Gastrocnemius medialis (tissue), 4 donors: ENCODE measurements at regions not wholly inside any gene's neighbourhood (a gene's known extent, or its start where the extent isn't known, plus 50 kb on each side); places are given as distances from the start of the nearest gene placed in this dataset.

ENCODE experiments used
- ATAC-seq, 2 donors: fragments of 150-250 bp; one replicate each; pipeline ENCODE4 v1.9.1; 2016
- DNase-seq, 2 donors: peaks; one replicate each; pipeline ENCODE4 v3.0.0-alpha.2; 2019
- H3K27ac ChIP-seq, 4 donors: fragments of 200-600 bp; sonication (generic); 1 replicate in 1 of 4; 2 replicates in 3 of 4; pipeline ENCODE4 v1.5.1; 2016 to 2018; ENCODE audit warnings: mild to moderate bottlenecking in 2 of 4, moderate library complexity in 1 of 4
- H3K27me3 ChIP-seq, 3 donors: fragments of 200-600 bp; sonication (generic) in 2 of 3; 1 replicate in 1 of 3; 2 replicates in 2 of 3; pipeline versions ENCODE4 v1.5.1 to v1.6.0; 2016 to 2019; ENCODE audit warnings: mild to moderate bottlenecking in 1 of 3, moderate library complexity in 1 of 3
- H3K36me3 ChIP-seq, 2 donors: fragments of 200-600 bp; sonication (generic) in 1 of 2; one replicate each; pipeline ENCODE4 v1.5.1; 2017 to 2018
- H3K4me1 ChIP-seq, 2 donors: fragments of 200-600 bp; sonication (generic) in 1 of 2; one replicate each; pipeline ENCODE4 v1.5.1; 2016 to 2017; ENCODE audit warnings: mild to moderate bottlenecking in 2 of 2
- H3K4me3 ChIP-seq, 4 donors: fragments of 200-600 bp; sonication (generic) in 3 of 4; 1 replicate in 1 of 4; 2 replicates in 3 of 4; pipeline ENCODE4 v1.5.1; 2016 to 2019; ENCODE audit warnings: mild to moderate bottlenecking in 2 of 4
- H3K9me3 ChIP-seq, 3 donors: fragments of 200-600 bp; sonication (generic) in 2 of 3; 1 replicate in 1 of 3; 2 replicates in 2 of 3; pipeline ENCODE4 v1.5.1; 2016 to 2019
- POLR2A ChIP-seq, 2 donors: fragments of 450-650 bp; IDR thresholded peaks; one replicate each; pipeline ENCODE4 v1.6.1; 2017; ENCODE audit warnings: antibody characterized with exemption in 2 of 2, mild to moderate bottlenecking in 2 of 2, moderate library complexity in 2 of 2
- in situ Hi-C, 4 donors: fragments of 200-750 bp; cut with MboI; loops; one replicate each; pipeline versions ENCODE4 v1.15.0 to v1.8.0; 2017; ENCODE audit warnings: low sequenced_read_pairs in 4 of 4
- intact Hi-C: fragments of 100-400 bp; cut with DNase I; formaldehyde crosslinking; loops from one replicate; pipeline ENCODE4 v1.15.1; 2023; ENCODE audit warnings: low total_unique reads
- TF ChIP-seq, protein P1 (sequence below), 5 experiments: fragments of 450-650 bp in 3 of 5; fragments of 200-600 bp in 2 of 5; sonication (generic) in 2 of 5; IDR thresholded peaks in 4 of 5; conservative IDR thresholded peaks in 1 of 5; 1 replicate in 4 of 5; 2 replicates in 1 of 5; pipeline ENCODE4 v1.5.1; 2016 to 2019; ENCODE audit warnings: antibody characterized with exemption in 5 of 5, mild to moderate bottlenecking in 3 of 5, moderate library complexity in 3 of 5

DNA sequence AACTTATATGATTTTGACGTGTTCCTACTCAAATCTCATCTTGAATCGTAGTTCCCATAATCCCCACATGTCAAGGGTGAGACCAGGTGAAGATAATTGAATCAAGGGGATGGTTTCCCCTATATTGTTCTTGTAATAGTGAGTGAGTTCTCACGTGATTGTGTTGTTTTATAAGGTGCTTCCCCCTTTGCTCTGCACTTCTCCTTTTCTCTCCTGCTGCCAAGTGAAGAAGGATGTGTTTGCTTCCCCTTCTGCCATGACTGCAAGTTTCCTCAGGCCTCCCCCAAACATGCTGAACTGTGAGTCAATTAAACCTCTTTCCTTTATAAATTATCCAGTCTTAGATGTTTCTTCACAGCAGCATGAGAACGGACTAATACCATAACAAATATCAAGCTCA is 83.2 kb downstream of the MANEA start:
- in situ Hi-C loops, result no loop called here
- Histone ChIP-seq H3K27ac (no peak overlapping the region), H3K4me1 (no peaks in the 10 kb centered on the region), H3K36me3 (no peaks in the 10 kb centered on the region), H3K9me3 (no peaks in the 10 kb centered on the region), H3K27me3 (no peaks in the 10 kb centered on the region), H3K4me3 (no peak overlapping the region)
- ATAC-seq, result no peak
- no peak for DNase-seq
- TF ChIP-seq, protein P1, sequence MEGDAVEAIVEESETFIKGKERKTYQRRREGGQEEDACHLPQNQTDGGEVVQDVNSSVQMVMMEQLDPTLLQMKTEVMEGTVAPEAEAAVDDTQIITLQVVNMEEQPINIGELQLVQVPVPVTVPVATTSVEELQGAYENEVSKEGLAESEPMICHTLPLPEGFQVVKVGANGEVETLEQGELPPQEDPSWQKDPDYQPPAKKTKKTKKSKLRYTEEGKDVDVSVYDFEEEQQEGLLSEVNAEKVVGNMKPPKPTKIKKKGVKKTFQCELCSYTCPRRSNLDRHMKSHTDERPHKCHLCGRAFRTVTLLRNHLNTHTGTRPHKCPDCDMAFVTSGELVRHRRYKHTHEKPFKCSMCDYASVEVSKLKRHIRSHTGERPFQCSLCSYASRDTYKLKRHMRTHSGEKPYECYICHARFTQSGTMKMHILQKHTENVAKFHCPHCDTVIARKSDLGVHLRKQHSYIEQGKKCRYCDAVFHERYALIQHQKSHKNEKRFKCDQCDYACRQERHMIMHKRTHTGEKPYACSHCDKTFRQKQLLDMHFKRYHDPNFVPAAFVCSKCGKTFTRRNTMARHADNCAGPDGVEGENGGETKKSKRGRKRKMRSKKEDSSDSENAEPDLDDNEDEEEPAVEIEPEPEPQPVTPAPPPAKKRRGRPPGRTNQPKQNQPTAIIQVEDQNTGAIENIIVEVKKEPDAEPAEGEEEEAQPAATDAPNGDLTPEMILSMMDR (IDR thresholded peaks at IDR 0.05 in 4 of 5, conservative IDR thresholded peaks at IDR 0.05 in 1 of 5), result no peak
- no peak for TF ChIP-seq POLR2A (IDR thresholded peaks at IDR 0.05)
- intact Hi-C loops, result no loop called here

DNA sequence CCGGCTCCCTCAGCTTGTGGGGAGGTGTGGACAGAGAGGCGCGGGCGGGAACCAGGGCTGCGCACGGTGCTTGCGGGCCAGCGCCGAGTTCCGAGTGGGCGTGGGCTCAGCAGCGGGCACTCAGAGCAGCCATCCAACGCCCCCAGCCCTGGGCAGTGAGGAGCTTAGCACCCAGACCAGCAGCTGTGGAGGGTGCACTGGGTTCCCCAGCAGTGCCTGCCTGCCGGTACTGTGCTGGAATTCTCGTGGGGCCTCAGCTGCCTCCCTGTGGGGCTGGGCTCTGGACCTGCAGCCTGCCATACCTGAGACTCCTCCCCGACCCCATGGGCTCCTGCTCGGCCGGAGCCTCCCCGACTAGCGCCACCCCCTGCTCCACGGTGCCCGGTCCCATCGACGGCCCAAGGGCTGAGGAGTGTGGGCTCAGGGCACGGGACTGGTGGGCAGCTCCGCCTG is 92.7 kb downstream of the MANEA start:
- TF ChIP-seq, protein P1 (IDR thresholded peaks at IDR 0.05 in 4 of 5, conservative IDR thresholded peaks at IDR 0.05 in 1 of 5), result no peak
- TF ChIP-seq POLR2A (IDR thresholded peaks at IDR 0.05), result no peak
- no peak for ATAC-seq
- Histone ChIP-seq H3K4me1 (no peaks in the 10 kb centered on the region), H3K27me3 (no peaks in the 10 kb centered on the region), H3K4me3 (no peak overlapping the region), H3K36me3 (no peaks in the 10 kb centered on the region), H3K9me3 (no peaks in the 10 kb centered on the region), H3K27ac (no peak overlapping the region)
- in situ Hi-C loops (no loop called here), intact Hi-C loops (no loop called here)
- no peak for DNase-seq

DNA sequence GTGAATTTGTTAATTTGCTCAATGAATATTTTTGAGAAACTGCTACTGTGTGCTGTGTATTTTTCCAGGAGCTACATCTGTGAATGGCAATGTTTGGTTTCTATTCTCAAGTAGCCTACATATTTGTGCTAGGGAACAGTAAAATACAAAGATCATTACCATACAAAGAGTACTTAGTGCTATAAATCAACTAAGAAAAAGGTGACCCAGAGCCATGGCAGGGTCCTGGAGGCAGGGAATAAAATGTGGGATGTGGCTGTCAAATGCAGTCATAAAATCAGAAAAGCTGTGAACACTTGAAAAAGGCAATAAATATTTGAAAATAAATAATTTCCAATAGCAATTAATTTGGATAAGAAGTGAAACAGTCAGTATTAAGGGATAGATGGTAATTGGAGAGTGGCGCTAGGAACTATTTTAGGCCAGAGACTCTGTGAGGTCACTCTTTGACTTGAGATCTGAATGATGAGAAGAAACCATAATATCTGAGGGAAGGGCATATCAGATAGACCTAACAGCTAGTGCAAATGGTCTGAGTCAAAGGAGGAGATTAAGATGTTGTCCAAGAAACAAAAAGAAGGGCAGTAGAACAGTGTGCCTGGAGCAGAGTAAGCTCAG is 98.8 kb downstream of the MANEA start:
- ATAC-seq (no peak), DNase-seq (no peak)
- in situ Hi-C loops, result no loop called here
- Histone ChIP-seq H3K27ac (no peak overlapping the region), H3K36me3 (no peaks in the 10 kb centered on the region), H3K4me1 (no peaks in the 10 kb centered on the region), H3K27me3 (no peaks in the 10 kb centered on the region), H3K9me3 (no peaks in the 10 kb centered on the region), H3K4me3 (no peak overlapping the region)
- no peak for TF ChIP-seq POLR2A (IDR thresholded peaks at IDR 0.05)
- TF ChIP-seq, protein P1 (IDR thresholded peaks at IDR 0.05 in 4 of 5, conservative IDR thresholded peaks at IDR 0.05 in 1 of 5), result no peak
- intact Hi-C loops, result no loop called here

DNA sequence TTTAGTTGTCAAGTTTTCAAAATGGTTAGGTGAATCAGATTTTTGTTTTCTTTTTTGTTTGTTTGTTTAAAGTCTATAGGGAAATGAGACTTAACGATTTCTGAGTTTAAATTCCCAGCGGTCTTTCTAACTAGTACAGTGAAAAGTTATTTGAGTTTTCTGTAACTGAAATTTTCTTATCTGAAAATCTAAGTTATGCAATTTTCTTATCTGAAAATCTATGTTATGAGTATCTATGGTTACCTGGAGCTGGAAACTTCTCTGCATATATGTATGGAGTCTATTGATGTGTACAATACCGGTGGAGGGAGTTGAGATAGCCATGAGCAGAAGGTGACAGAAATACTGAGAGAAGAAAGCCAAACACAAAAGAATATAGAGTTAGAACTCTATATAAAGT is 102.6 kb downstream of the MANEA start:
- intact Hi-C loops, result no loop called here
- H3K27ac ChIP-seq, result no peak overlapping the region
- TF ChIP-seq POLR2A (IDR thresholded peaks at IDR 0.05), result no peak
- TF ChIP-seq, protein P1 (IDR thresholded peaks at IDR 0.05 in 4 of 5, conservative IDR thresholded peaks at IDR 0.05 in 1 of 5), result no peak
- no peaks in the 10 kb centered on the region for H3K4me1 ChIP-seq
- H3K27me3 ChIP-seq, result no peaks in the 10 kb centered on the region
- H3K36me3 ChIP-seq, result no peaks in the 10 kb centered on the region
- no peak for DNase-seq
- in situ Hi-C loops, result no loop called here
- ATAC-seq, result no peak
- no peaks in the 10 kb centered on the region for H3K9me3 ChIP-seq
- no peak overlapping the region for H3K4me3 ChIP-seq

DNA sequence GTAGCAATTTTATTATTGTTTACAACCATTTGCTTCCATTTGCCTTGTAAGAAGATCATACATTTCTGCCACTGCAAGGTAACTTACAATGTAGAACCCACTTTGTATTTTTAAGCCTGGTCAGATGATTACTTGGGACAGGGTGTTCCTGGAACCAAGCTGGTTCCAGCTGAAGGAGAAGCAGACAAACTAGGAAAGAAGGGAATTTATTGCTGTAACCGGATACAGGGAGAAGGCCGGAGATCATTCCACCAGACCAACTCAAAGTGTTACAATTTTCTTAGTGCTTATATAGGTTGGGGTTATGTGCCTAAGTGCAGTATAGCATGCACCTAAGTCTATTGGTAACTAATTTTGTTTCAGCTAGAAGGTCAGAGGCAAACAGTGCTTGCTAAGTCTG is 104.4 kb downstream of the MANEA start:
- H3K9me3 ChIP-seq, result no peaks in the 10 kb centered on the region
- H3K27me3 ChIP-seq, result no peaks in the 10 kb centered on the region
- no peak for TF ChIP-seq POLR2A (IDR thresholded peaks at IDR 0.05)
- TF ChIP-seq, protein P1 (IDR thresholded peaks at IDR 0.05 in 4 of 5, conservative IDR thresholded peaks at IDR 0.05 in 1 of 5), result no peak
- no peak overlapping the region for H3K4me3 ChIP-seq
- in situ Hi-C loops, result no loop called here
- no peaks in the 10 kb centered on the region for H3K4me1 ChIP-seq
- H3K27ac ChIP-seq, result no peak overlapping the region
- ATAC-seq (no peak), DNase-seq (no peak)
- no peaks in the 10 kb centered on the region for H3K36me3 ChIP-seq
- intact Hi-C loops, result no loop called here
